ENCODE measurements at regions not wholly inside any gene's neighbourhood (a gene's known extent, or its start where the extent isn't known, plus 50 kb on each side); places are given as distances from the start of the nearest gene placed in this dataset.

GRCh38 chr3:178218231-178218630 lies 318.0 kb upstream of the KCNMB2 start:
- no peak for TF ChIP-seq REST (IDR thresholded peaks at IDR 0.05; ENCODE audit: insufficient read depth in 1 of 2, low read depth in 2 of 2, low read length in 2 of 2)
- no peak for TF ChIP-seq SIN3A (IDR thresholded peaks at IDR 0.05; ENCODE audit: borderline replicate concordance, insufficient read depth, low read length)
- no peak for TF ChIP-seq TAF1 (IDR thresholded peaks at IDR 0.05; ENCODE audit: borderline replicate concordance, insufficient read depth, low read length)
- TF ChIP-seq POLR2AphosphoS5 (IDR thresholded peaks at IDR 0.05; ENCODE audit: low read depth, low read length), result no peak
